WTC11 (cell line): ENCODE measurements at regions not wholly inside any gene's neighbourhood (a gene's known extent, or its start where the extent isn't known, plus 50 kb on each side); places are given as distances from the start of the nearest gene placed in this dataset.

Source experiments
- ATF2 ChIP-seq: sonication (generic); formaldehyde crosslinking; IDR thresholded peaks from 2 replicates; pipeline ENCODE4 v1.8.1; 2022; ENCODE audit warnings: low read depth, missing genetic modification reagents, borderline replicate concordance
- CBFB ChIP-seq: sonication (generic); formaldehyde crosslinking; IDR thresholded peaks from 2 replicates; pipeline ENCODE4 v1.8.1; 2022; ENCODE audit warnings: mild to moderate bottlenecking, low read depth, missing genetic modification reagents
- E2F4 ChIP-seq: sonication (generic); formaldehyde crosslinking; IDR thresholded peaks from 2 replicates; pipeline ENCODE4 v1.8.1; 2022; ENCODE audit warnings: low read depth, mild to moderate bottlenecking, moderate library complexity, missing genetic modification reagents, borderline replicate concordance
- E2F5 ChIP-seq: sonication (generic); formaldehyde crosslinking; IDR thresholded peaks from 2 replicates; pipeline ENCODE4 v1.8.1; 2022; ENCODE audit warnings: mild to moderate bottlenecking, moderate library complexity, missing genetic modification reagents
- FOXJ3 ChIP-seq: sonication (generic); formaldehyde crosslinking; IDR thresholded peaks from 2 replicates; pipeline ENCODE4 v1.9.0; 2021; ENCODE audit warnings: missing genetic modification reagents, mild to moderate bottlenecking, borderline replicate concordance
- GABPB1 ChIP-seq: sonication (generic); formaldehyde crosslinking; IDR thresholded peaks from 2 replicates; pipeline ENCODE4 v1.8.1; 2023; ENCODE audit warnings: mild to moderate bottlenecking, missing genetic modification reagents
- JUN ChIP-seq: sonication (generic); formaldehyde crosslinking; IDR thresholded peaks from 2 replicates; pipeline ENCODE4 v1.8.0; 2023; ENCODE audit warnings: mild to moderate bottlenecking, missing genetic modification reagents
- KAT7 ChIP-seq: sonication (generic); formaldehyde crosslinking; IDR thresholded peaks from 2 replicates; pipeline ENCODE4 v1.8.1; 2023; ENCODE audit warnings: missing genetic modification reagents, mild to moderate bottlenecking, borderline replicate concordance
- MYBL2 ChIP-seq: sonication (generic); formaldehyde crosslinking; IDR thresholded peaks from 2 replicates; pipeline ENCODE4 v1.8.1; 2023; ENCODE audit warnings: mild to moderate bottlenecking, moderate library complexity, missing genetic modification reagents
- NFATC4 ChIP-seq: fragments of 250-450 bp; sonication (Bioruptor Pico); IDR thresholded peaks from 2 replicates; pipeline ENCODE4 v1.9.0; 2021; ENCODE audit warnings: mild to moderate bottlenecking
- NFE2L1 ChIP-seq: sonication (generic); formaldehyde crosslinking; IDR thresholded peaks from 2 replicates; pipeline ENCODE4 v1.8.1; 2023; ENCODE audit warnings: missing genetic modification reagents
- PRRX2 ChIP-seq: fragments of 250-450 bp; sonication (Bioruptor Pico); IDR thresholded peaks from 2 replicates; pipeline ENCODE4 v1.8.0; 2021; ENCODE audit warnings: mild to moderate bottlenecking
- RORB ChIP-seq: fragments of 250-450 bp; sonication (Bioruptor Pico); IDR thresholded peaks from 2 replicates; pipeline ENCODE4 v1.9.0; 2021; ENCODE audit warnings: mild to moderate bottlenecking
- SMAD4 ChIP-seq: sonication (generic); formaldehyde crosslinking; IDR thresholded peaks from 2 replicates; pipeline ENCODE4 v1.8.0; 2022; ENCODE audit warnings: mild to moderate bottlenecking, missing genetic modification reagents
- SOX15 ChIP-seq: fragments of 250-450 bp; sonication (Bioruptor Pico); IDR thresholded peaks from 2 replicates; pipeline ENCODE4 v1.9.0; 2021; ENCODE audit warnings: mild to moderate bottlenecking
- STAT6 ChIP-seq: sonication (generic); formaldehyde crosslinking; conservative IDR thresholded peaks from 2 replicates; pipeline ENCODE4 v1.8.1; 2023; ENCODE audit warnings: mild to moderate bottlenecking, low read depth, missing genetic modification reagents, moderate library complexity
- USF1 ChIP-seq: sonication (generic); formaldehyde crosslinking; IDR thresholded peaks from 2 replicates; pipeline ENCODE4 v1.8.0; 2022; ENCODE audit warnings: mild to moderate bottlenecking, missing genetic modification reagents
- ZNF219 ChIP-seq: sonication (generic); formaldehyde crosslinking; IDR thresholded peaks from 2 replicates; pipeline ENCODE4 v1.8.0; 2023; ENCODE audit warnings: missing genetic modification reagents, mild to moderate bottlenecking, borderline replicate concordance
- ZNF396 ChIP-seq: fragments of 250-450 bp; sonication (Bioruptor Pico); IDR thresholded peaks from 2 replicates; pipeline ENCODE4 v1.8.0; 2021; ENCODE audit warnings: mild to moderate bottlenecking, moderate library complexity, borderline replicate concordance
- ZNF423 ChIP-seq: fragments of 250-450 bp; sonication (Bioruptor Pico); IDR thresholded peaks from 2 replicates; pipeline ENCODE4 v2.1.2; 2022; ENCODE audit warnings: mild to moderate bottlenecking, moderate library complexity
- TF ChIP-seq, protein P1 (sequence below): fragments of 200-600 bp; IDR thresholded peaks from 2 replicates; pipeline ENCODE4 v1.8.0; 2022; ENCODE audit warnings: antibody characterized with exemption

- TF ChIP-seq RORB (CRISPR knock-in tag): no peak
- no peak for TF ChIP-seq FOXJ3
- TF ChIP-seq SMAD4 (CRISPR knock-in tag): no peak
- TF ChIP-seq JUN (CRISPR knock-in tag): no peak; the same call in 1 of the 2 replicates
- TF ChIP-seq GABPB1 (CRISPR knock-in tag): no peak
- peak; percentile 84; the same call in 1 of the 2 replicates for TF ChIP-seq NFE2L1 (CRISPR knock-in tag)
- TF ChIP-seq ATF2 (CRISPR knock-in tag): no peak
- TF ChIP-seq E2F5 (CRISPR knock-in tag): no peak
- peak; percentile 70; the same call in 1 of the 2 replicates for TF ChIP-seq CBFB (CRISPR knock-in tag)
- no peak for TF ChIP-seq SOX15 (CRISPR knock-in tag)
- TF ChIP-seq, protein P1, sequence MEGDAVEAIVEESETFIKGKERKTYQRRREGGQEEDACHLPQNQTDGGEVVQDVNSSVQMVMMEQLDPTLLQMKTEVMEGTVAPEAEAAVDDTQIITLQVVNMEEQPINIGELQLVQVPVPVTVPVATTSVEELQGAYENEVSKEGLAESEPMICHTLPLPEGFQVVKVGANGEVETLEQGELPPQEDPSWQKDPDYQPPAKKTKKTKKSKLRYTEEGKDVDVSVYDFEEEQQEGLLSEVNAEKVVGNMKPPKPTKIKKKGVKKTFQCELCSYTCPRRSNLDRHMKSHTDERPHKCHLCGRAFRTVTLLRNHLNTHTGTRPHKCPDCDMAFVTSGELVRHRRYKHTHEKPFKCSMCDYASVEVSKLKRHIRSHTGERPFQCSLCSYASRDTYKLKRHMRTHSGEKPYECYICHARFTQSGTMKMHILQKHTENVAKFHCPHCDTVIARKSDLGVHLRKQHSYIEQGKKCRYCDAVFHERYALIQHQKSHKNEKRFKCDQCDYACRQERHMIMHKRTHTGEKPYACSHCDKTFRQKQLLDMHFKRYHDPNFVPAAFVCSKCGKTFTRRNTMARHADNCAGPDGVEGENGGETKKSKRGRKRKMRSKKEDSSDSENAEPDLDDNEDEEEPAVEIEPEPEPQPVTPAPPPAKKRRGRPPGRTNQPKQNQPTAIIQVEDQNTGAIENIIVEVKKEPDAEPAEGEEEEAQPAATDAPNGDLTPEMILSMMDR: no peak
- TF ChIP-seq ZNF219 (CRISPR knock-in tag): no peak
- TF ChIP-seq STAT6 (CRISPR knock-in tag): no peak
- no peak for TF ChIP-seq ZNF396 (CRISPR knock-in tag)
- peak; percentile 70; the same call in 1 of the 2 replicates for TF ChIP-seq MYBL2 (CRISPR knock-in tag)
- TF ChIP-seq NFATC4 (CRISPR knock-in tag): no peak
- no peak for TF ChIP-seq ZNF423 (CRISPR knock-in tag)
- no peak for TF ChIP-seq KAT7
- TF ChIP-seq USF1 (CRISPR knock-in tag): peak; percentile 44; the same call in 1 of the 2 replicates
- TF ChIP-seq E2F4 (CRISPR knock-in tag): no peak
- TF ChIP-seq PRRX2 (CRISPR knock-in tag): no peak
These were observed 70.7 kb upstream of the THY1 start (continued) for GRCh38 chr11:119493712-119494111.
